SKM-1 treated with dmso at 0.1 percent for 144 hours (cell line): ENCODE measurements at regions not wholly inside any gene's neighbourhood (a gene's known extent, or its start where the extent isn't known, plus 50 kb on each side); places are given as distances from the start of the nearest gene placed in this dataset.
"Not testable (repeated sequence)": the region's sequence is repeated elsewhere in the genome, so short reads cannot be mapped to it uniquely, and the experiment has no call there.

Experiments used
- DNase-seq: peaks from one replicate; lab custom pipeline; 2025; ENCODE audit not compliant: unreplicated experiment; lab: John Stamatoyannopoulos, UW

DNA sequence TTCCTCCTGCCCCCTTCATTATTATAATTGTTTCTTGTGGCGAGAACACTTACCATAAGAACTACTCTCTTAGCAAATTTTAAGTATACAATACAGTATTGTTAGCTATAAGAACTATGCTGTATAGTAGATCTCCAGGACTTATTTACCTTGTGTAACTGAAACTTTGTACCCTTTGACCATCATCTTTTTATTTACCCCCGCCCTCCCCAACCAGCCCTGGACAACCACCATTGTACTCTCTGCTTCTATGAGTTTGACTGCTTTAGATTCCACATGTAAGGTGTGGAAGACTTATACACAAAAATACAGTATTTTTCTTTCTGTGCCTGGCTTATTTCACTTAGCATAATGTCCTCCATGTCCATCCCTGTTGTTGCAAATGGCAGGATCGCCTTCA, 161.1 kb downstream of the PHF8 start:
- DNase-seq, result no peak

DNA sequence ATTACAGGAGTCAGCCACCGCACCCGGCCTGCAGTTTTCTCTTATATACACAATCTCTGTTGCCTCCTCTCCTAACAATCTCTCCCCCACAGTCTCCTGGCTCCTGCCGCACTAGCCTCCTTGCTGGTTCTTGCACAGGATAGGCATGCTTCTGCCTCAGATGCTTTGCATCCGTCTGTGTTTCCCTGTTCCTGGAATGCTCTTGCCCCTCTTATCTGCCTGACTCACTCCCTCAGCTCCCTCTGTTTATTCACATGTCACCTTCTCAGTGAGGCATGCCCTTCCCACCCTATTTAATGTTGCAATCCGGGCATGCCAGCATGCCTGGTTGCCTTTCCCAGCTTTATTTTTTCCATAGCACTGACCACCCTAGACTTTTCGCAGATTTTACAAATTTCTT, 161.9 kb downstream of the PHF8 start:
- DNase-seq, result no peak

DNA sequence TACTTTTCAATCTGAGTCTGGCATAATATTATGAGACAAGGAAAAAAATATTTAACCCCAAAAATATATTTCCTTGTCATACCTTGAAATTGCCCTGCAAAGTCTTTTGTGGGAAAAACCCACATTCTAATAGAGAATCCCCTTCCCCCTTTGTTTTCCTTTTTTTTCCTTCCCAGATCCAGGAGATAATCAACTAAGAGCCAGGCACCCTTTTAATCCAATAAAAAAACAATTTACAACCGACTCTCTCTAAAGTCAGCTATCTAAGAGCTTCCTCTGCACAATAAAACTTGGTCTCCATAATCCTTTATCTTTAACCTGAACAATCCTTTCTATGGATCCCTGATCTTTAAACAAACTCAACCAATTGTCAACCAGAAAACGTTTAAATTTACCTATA, 163.5 kb downstream of the PHF8 start:
- not testable (repeated sequence) for DNase-seq

DNA sequence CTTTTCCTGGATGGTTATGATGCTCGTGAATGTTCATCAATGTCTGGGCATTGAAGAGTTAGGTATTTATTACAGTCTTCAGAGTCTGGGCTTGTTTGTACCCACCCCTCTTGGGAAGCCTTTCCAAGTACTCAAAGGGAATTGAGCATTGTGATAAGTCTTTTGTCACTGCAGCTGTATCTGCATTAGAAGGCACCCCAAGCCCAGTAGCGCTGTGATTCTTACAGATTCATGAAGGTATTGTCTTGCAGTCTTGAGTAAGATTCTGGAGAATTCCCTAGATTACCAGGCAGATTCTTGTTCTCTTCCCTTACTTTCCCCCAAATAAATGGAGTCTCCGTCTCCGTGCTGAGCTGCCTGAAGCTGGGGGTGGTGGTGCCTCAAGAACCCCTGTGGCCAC, 173.4 kb upstream of the HUWE1 start:
- no peak for DNase-seq

DNA sequence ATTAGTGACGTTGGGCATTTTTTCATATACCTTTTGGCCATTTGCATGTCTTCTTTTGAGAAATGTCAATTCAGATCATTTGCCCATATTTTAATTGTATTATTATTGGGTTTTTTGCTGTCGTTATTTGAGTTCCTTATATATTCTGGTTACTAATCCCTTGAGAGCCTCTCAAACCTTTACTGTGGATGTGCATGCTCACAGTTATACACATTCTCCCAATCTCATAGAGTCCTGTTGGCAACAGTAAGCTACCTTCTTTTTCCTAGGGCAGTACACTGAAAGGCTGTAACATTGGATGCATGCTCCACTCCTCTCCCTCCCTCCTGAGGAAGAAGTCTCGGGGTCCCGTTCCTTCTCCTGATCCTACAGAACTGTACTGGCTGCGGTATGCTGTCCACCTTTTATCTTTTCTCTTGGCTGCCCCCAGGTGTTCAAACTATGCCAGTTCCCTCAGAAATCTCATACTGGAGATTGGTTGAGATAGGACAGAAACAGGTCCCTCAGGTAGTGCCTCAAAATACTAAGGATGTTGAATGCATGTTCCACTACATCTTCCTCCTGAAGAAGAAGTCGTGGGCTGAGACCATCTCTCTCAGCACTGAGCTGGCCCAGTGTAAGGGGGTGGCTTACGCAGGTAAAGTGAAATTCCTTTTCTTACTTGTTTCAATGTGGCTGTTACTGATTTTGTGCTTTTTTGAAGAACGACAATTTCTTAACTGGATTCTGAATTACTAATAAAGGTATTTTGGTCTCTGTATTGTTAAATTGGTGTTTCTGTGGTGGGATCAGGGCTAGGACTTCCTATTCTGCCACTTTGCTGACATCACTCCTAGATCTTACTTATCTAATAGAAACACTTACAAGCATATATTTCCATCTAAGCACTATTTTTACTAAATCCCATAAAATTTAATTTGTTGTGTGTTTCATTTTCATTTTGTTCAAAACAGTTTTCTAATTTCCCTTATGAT, 145.4 kb upstream of the HUWE1 start:
- DNase-seq, result peak; percentile 11

DNA sequence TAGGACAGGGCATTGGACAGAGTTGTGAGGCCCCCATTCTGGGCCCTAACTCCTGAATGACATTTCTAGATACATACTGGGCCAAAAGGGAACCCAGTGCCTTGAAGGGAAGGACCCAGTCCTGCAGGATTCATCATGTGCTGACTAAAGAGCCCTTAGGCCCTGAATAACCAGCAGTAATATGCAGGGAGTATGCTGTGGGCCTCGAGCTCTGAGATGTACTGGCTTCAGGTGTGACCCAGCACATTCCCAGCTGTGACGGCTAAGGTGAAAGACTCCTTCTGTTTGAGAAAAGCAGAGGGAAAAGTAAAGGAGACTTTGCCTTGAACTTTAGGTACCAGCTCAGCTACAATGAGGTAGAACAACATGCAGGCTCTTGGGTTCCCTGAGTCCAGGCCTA, 138.2 kb upstream of the HUWE1 start:
- no peak for DNase-seq

DNA sequence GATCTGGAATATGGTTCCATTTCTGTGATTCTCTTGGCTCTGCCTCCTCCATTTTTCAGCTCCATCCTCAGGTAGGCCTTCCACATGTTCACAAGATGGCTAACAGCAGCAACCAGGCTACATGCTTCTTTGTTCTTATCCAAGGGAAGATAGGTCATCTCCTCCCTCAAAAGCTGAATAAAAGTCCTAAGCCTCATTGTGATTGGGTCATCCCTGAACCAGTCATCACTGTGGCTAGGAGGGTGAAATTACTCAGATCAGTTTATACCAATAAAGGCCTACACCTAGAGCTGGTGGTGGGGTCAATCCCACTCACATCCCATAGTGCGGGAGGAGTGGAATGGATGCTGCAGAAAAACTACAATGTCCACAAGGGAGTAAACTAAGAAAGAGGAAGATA, 131.6 kb upstream of the HUWE1 start:
- not testable (repeated sequence) for DNase-seq

DNA sequence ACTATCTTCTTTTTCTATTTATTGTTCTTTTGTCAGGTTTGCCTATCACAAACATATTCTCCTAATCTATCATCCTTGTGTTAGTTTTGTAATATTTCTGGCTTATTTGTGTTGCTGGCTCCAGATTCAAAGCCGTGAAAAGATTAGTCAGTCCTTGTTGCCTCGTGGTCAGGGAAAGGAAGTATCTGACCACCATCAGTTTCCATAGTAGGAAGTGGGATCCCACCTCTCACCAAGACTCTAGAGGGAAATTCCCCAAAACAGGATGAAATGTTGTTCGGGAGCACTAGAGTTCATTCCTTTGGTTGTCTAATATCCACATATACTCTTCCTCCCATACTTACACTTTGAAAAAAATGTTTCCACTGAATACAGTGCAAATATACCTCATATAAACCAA, 131.0 kb upstream of the HUWE1 start:
- DNase-seq, result no peak

DNA sequence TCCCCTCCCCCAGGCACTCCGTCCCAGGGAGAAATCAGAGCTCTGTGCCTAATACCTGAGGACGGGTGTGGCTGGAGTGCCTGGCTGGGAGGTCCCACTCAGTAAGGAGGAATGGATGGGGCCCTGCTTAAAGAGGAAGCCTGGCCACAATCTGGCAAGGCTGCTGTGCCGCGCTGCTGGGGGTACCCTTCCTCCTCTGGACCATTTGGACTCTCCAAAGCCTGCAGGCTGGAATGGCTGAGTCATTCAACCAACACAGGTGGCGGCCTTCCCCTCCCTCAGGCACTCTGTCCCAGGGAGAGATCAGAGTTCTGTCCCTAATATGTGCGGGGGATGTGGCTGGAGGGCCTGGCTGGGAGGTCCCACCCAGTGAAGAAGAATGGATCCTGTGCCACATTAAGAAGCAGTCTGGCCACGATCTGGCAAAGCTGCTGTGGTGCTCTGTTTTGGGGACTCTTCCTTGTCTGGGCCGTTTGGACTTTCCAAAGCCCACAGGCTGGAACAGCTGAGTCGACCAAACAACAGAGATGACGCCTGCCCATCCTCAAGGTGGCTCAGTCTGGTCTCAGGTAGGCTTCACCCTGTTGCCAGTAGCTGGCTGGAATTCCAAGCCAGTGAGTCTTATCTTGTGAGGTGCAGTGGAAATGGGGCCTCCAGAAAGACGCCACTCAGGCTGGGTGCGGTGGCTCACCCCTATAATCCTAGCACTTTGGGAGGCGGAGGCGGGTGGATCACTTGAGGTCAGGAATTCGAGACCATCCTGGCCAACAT, 127.3 kb upstream of the HUWE1 start:
- DNase-seq, result no peak

DNA sequence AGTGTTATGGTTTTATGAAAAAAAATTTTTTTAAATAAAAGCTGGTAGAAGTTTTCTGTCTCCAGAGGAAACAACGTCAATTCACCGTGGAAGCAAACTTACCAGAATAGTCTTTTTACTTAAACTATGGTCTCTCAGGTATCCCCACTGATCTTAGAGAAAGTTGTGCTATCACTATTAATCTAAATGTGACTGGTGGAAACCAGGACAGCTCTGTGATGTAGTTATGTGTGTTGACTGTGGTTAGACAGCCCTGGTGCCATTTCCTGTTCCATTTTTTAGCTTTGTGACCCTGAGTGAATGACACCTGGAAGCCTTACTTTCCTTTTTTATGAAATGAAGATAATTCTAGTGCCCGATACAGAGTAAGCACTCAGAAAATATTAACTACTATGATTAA, 111.8 kb upstream of the HUWE1 start:
- DNase-seq, result no peak

DNA sequence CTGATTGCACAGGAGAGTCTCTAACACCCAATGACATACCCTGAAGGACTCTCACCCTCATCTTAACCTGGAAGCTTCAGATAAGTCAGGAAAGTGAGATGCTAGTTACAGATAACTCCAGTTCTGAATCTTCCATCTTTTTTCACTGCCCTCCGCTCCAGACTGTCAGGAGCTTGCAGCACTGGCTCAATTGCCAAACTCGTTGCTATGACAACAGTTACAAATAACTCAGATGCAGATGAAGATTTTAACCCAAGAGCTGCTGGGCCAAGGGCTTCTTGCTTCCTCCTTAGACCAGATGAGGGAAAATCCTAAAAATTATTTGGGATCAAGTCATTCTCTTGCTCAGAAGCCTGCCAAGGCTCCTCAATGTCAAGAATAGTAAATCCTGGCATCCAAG, 109.1 kb upstream of the HUWE1 start:
- no peak for DNase-seq

DNA sequence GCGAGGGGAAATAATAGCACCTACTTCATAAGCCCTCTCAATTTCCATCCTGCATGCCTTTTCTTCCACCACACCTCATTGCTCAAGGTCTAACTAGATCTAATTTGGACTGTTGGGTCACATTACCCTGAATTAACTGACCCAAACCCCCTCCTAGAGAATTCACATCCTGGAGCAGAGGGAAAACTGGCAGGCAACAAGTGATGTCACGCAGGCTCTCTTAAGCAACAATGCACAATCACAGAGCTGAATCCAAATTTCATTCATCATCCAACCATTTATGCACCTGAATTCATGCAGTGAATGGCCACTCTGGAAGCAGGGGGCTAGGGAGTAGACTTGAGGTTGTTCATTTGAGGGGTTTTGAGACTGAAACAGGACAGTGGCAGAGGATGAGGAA, 107.7 kb upstream of the HUWE1 start:
- no peak for DNase-seq

DNA sequence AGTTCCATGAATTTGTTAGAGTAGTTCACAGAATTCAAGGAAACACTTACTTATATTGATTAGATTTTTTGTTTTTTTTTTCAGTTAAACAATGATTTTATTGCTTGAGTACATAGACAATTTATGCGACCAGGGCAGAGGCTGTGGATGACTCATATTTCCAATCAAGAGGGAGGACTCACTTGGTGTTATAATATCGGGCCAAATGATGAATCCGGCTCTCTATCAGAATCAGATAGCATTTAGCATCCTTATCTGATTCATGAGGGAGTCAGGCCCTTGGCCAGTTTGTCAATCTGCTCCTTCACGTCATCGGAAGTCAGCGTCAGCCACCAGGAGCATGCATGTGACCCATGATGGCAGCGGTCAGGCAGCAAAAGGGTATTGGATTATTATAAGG, 82.3 kb upstream of the HUWE1 start:
- DNase-seq, result no peak

DNA sequence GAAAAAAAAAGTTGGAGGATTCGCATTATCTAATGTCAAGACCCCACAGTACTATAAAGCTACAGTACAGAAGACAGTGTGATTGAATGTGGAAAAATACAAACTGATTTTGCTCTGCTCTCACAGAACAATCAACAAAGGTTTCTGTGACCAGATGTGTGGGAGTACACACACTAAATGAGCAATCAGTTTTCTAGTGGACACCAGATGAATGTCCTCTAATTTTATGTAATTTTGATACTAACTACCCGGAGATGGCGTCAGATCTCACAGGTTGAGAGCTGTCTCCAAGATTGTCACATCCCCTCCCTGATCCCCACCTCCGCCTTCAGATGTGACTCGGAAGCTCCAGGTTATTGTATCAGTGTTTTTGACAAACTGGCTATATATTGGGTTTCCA, 81.9 kb upstream of the HUWE1 start:
- no peak for DNase-seq

DNA sequence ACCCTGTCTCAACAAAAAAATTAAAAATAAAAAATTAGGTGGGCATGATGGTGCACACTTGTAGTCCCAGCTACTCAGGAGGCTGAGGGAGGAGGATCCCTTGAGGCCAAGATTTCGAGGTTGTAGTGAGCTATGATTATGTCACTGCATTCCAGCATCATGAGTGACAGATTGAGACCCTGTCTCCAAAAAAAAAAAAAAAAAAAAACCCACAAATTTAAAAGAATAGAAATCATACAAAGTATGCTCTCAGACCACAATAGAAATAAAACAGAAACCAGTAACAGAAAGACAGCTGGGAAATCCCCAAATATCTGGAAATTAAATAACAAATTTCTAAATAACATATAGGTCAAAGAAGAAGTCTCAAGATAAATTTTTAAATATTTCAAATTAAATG, 81.0 kb upstream of the HUWE1 start:
- DNase-seq, result no peak

DNA sequence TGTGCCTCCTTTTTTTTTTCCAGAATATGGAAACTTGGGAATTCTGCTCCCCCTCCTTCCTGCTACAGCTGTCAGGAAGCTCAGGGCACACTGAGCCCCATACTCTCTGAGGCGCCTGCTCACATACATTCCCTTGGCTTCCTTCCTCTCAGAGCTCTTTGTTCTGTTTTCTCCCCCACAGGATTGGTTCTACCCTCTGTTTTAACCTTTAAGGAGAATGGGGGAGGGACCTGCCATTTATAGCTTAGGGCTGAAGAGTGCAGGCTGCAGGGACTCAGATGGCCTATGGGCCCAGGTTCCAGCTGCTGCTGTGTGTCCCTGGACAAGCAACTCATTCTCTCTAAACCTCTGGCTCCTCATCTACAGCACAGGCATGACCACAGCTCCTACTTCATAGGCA, 70.7 kb upstream of the HUWE1 start:
- not testable (repeated sequence) for DNase-seq

DNA sequence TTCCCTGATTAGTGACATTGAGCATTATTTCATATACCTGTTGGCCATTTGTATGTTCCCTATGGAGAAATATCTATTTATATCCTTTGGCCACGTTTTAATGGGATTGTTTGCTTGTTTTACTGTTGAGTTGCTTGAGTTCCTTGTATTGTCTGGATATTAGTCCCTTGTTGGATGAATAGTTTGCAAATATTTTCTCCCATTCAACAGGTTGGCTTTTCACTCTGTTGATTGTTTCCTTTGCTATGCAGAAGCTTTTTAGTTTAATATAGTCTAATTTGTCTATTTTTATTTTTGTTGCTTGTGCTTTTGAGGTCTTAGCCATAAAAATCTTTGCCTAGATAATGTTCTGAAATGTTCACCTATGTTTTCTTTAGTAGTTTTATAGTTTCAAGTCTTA, 60.2 kb upstream of the HUWE1 start:
- DNase-seq, result no peak

DNA sequence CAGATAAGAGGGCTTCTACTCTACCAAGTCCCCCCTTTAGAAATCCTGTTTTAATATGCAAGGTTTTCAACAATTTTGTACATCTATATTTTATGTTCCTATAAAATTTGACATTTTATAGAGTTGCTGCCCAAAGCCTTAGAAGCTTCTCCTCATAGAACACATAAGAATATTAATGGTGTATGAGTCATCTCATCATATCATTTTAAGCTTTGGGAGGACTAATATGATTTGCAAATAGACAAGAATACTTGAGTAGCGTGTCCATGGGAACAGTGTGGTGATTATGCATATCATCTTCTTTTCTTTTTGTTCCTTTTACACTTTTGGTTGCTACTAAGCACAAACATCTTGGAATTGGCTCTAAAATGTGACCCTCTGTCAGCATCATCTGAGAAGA, 56.7 kb upstream of the HUWE1 start:
- no peak for DNase-seq

DNA sequence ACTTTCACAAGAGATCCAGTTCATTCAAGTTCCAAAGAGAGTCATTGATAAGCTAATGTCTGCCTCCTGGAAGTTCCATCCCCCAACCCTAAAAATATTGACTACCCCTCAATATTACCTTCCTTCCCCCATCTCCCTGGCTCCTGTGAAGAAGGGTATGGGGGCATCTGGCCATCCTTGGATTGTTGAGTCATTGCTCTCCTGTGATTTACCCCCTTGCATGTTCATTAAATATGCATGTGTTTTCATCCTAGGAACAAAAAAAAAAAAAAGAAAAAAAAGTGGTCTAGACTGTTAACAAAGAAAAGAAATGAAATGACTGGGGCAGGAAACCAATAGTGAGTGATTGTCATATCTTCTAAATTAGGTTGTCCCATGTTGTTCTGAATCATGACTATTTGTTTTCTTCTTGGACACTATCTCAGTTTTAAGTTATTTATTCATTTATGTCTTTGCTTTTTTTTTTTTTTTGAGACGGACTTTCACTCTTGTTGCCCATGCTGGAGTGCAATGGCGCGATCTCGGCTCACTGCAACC, 51.9 kb upstream of the HUWE1 start:
- DNase-seq, result no peak
